ENCODE measurements at regions not wholly inside any gene's neighbourhood (a gene's known extent, or its start where the extent isn't known, plus 50 kb on each side); places are given as distances from the start of the nearest gene placed in this dataset.

DNA sequence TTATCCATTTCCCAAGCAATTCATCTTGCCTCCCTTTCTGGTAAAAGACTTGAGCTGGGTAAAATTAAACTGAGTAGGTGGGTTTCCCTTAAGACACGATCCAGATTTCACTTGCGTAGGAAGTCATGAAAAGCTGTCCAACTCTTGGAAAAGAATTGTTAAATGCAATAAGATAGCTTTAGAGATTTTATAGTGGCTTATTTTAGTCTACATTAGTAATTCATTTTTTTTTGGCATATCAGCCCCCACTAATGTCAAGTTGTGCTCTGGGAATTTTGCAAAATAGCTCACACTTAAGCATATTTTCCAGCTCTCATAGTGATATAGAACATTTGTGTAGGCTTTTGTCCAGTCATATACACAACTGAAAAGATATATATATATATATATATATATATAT is 344.7 kb upstream of the FIGN start:
- Histone ChIP-seq H3K4me3 (no peak overlapping the region), H3K9me3 (peaks cover 0 to 5% (median 0%) of the 10 kb centered on the region in 4 donors), H3K4me1 (no peaks in the 10 kb centered on the region), H3K27me3 (no peaks in the 10 kb centered on the region), H3K36me3 (no peaks in the 10 kb centered on the region), H3K27ac (replicated peaks in 1 of 4) (no peak overlapping the region)
- WGBS: 56% methylated on average over 2 of the region's 2 CpGs
- intact Hi-C loops (cut with DNase I): no loop called here
- TF ChIP-seq POLR2AphosphoS5 (IDR thresholded peaks at IDR 0.05) (no peak), CTCF (IDR thresholded peaks at IDR 0.05) (no peak), EP300 (IDR thresholded peaks at IDR 0.05) (no peak), POLR2A (IDR thresholded peaks at IDR 0.05; ENCODE audit: low read depth) (no peak)
- DNase-seq (ENCODE audit: extremely low spot score): no peak

DNA sequence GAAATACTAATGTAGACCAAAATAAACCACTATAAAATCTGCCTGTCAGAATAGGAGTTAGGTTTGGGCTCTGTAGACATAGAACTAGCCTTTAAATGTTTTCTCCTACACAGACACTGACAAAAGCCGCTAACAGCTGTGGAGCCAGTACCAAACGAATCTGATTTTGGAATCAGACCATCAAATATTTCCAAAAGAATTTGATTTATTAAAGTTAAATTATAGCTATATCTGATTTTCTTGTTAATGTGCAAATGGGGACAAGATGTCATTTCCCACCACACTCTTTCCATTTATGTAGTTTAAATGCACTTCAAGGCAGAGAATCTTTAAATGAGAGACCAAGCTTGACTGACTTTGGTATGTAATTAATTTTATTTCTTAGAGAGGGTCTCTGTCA is 343.4 kb upstream of the FIGN start:
- Histone ChIP-seq H3K27ac (replicated peaks in 1 of 4) (no peak overlapping the region), H3K4me1 (no peaks in the 10 kb centered on the region), H3K36me3 (no peaks in the 10 kb centered on the region), H3K9me3 (peaks cover 0 to 8% (median 0%) of the 10 kb centered on the region in 4 donors), H3K4me3 (no peak overlapping the region), H3K27me3 (no peaks in the 10 kb centered on the region)
- TF ChIP-seq POLR2AphosphoS5 (IDR thresholded peaks at IDR 0.05) (no peak), CTCF (IDR thresholded peaks at IDR 0.05) (no peak), EP300 (IDR thresholded peaks at IDR 0.05) (no peak), POLR2A (IDR thresholded peaks at IDR 0.05; ENCODE audit: low read depth) (no peak)
- DNase-seq (ENCODE audit: extremely low spot score): no peak
- 67% methylated on average over 2 of the region's 2 CpGs for WGBS
- intact Hi-C loops (cut with DNase I): no loop called here

GRCh38 chr2:164078421-164078820 is 342.6 kb upstream of the FIGN start:
- WGBS: 85% methylated on average over 4 of the region's 4 CpGs
- Histone ChIP-seq H3K36me3 (no peaks in the 10 kb centered on the region), H3K4me1 (no peaks in the 10 kb centered on the region), H3K27me3 (no peaks in the 10 kb centered on the region), H3K27ac (replicated peaks in 1 of 4) (no peak overlapping the region), H3K9me3 (peaks cover 0 to 8% (median 0%) of the 10 kb centered on the region in 4 donors), H3K4me3 (no peak overlapping the region)
- DNase-seq (ENCODE audit: extremely low spot score): no peak
- TF ChIP-seq POLR2A (IDR thresholded peaks at IDR 0.05; ENCODE audit: low read depth): no peak
- TF ChIP-seq CTCF (IDR thresholded peaks at IDR 0.05): no peak
- TF ChIP-seq POLR2AphosphoS5 (IDR thresholded peaks at IDR 0.05): no peak
- TF ChIP-seq EP300 (IDR thresholded peaks at IDR 0.05): no peak
- intact Hi-C loops (cut with DNase I): no loop called here

DNA sequence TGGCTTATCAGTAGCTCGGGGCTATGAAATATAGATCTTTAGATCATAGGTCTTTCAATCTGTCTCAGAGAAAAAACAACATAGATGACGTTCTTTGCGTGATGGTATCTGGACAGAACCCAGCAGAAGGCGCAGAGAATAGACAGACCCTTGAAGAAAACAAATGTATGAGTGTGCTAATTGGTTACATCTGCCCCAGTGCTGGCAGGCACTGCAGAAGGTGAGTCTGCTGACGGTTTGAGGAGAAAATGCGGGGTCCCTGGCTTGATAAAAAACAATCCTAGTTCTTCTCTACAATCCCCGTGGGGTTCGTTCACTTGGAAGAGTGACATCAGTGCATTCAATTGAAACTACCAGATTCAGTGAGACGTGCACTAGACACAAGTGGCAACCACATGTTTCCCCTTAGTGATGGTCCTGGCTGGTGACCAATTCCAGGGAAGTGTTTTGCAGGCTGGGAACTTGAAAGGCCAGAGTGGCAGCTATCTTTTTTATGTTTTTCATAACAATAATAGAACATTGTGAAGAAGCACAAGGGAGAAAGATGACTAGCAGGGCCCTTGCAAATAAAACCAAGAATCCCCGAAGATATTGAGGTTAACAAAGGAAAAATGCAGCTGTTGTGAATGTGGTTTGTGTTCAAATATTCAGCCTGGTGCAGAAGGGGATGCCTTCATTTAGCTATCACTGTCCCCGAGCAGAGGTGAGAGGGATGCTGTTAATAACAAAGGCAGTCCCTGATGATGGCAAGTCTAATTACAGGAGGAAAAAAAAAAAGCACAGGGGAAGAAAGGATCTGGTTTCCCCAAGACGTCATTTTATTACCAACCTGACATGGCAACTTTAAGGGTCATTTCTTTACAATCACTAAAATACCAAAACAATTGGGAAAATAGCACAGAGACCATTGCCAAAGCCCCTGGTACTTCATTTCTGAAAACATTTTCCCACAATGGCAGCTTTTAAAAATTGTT is 337.6 kb upstream of the FIGN start:
- peaks cover 0 to 8% (median 0%) of the 10 kb centered on the region in 4 donors for H3K9me3 ChIP-seq
- no peaks in the 10 kb centered on the region for H3K4me1 ChIP-seq
- H3K27ac ChIP-seq (replicated peaks in 1 of 4): no peak overlapping the region
- no peak overlapping the region for H3K4me3 ChIP-seq
- H3K36me3 ChIP-seq: no peaks in the 10 kb centered on the region
- H3K27me3 ChIP-seq: no peaks in the 10 kb centered on the region
- DNase-seq (ENCODE audit: extremely low spot score): no peak
- TF ChIP-seq EP300 (IDR thresholded peaks at IDR 0.05) (no peak), POLR2A (IDR thresholded peaks at IDR 0.05; ENCODE audit: low read depth) (no peak), POLR2AphosphoS5 (IDR thresholded peaks at IDR 0.05) (no peak), CTCF (IDR thresholded peaks at IDR 0.05) (no peak)
- 70% methylated on average over 11 of the region's 12 CpGs for WGBS
- intact Hi-C loops (cut with DNase I): no loop called here

All from esophagus muscularis mucosa (tissue), 4 donors.